K562 (cell line): ENCODE measurements at regions not wholly inside any gene's neighbourhood (a gene's known extent, or its start where the extent isn't known, plus 50 kb on each side); places are given as distances from the start of the nearest gene placed in this dataset.

Experiments
- ATAC-seq: fragments of 200-7000 bp; cut with Tn5 transposase; 3 replicates; pipeline ENCODE4 v1.9.1; 2020; ENCODE audit warnings: moderate library complexity
- BruUV-seq: library from RNA; stranded (reverse); fragments of 400-500 nt; replicated peaks from 2 replicates; lab custom pipeline; 2021; lab: Mats Ljungman, UMichigan
- CTCF ChIA-PET: fragments of 300-600 bp; formaldehyde crosslinking; extraction: SDS; loops from one replicate; lab custom pipeline; 2021; ENCODE audit warnings: low intra/inter-chr PET ratio; lab: Yijun Ruan, JAX
- POLR2A ChIA-PET: fragments of 300-600, 350-650 bp; sonication (Branson Sonifier 250); formaldehyde crosslinking; extraction: SDS; loops from one replicate; lab custom pipeline; 2021; ENCODE audit warnings: antibody characterized with exemption, inconsistent platforms; lab: Yijun Ruan, JAX
- DNase-seq, 4 experiments: peaks; one replicate each; pipeline versions ENCODE4 v3.0.0 to v3.0.0-alpha.2; 2011 to 2018; ENCODE audit warnings: low spot score in 3 of 4, mixed read lengths in 3 of 4; ENCODE audit errors: extremely low read depth in 1 of 4
- FAIRE-seq: peaks from 2 replicates; lab custom pipeline; 2011; peaks lifted over from hg19 to GRCh38; lab: Jason Lieb, UNC
- H2AFZ ChIP-seq: 2 replicates; pipeline ENCODE4 v1.6.0; 2011; ENCODE audit warnings: low read depth, low read length, control low read depth, inconsistent platforms
- H3K27ac ChIP-seq: fragments of 200-600 bp; 3 replicates; pipeline ENCODE4 v1.8.0; 2011; ENCODE audit warnings: low read depth, mild to moderate bottlenecking, control low read depth, inconsistent platforms, low read length, moderate library complexity, mixed read lengths; ENCODE audit errors: extremely low read depth
- H3K27me3 ChIP-seq, 2 experiments: fragments of 300-600 bp in 1 of 2; 2 replicates in 1 of 2; 3 replicates in 1 of 2; pipeline versions ENCODE4 v1.6.0 to v1.8.0; 2011; ENCODE audit warnings: inconsistent platforms in 2 of 2, low read length in 2 of 2, mild to moderate bottlenecking in 1 of 2, mixed read lengths in 1 of 2, moderate library complexity in 1 of 2; ENCODE audit not compliant: control insufficient read depth in 2 of 2, insufficient read depth in 2 of 2
- H3K36me3 ChIP-seq: fragments of 300-600 bp; 3 replicates; pipeline ENCODE4 v1.8.0; 2011; ENCODE audit warnings: mild to moderate bottlenecking, low read length, inconsistent platforms; ENCODE audit not compliant: control insufficient read depth, insufficient read depth
- H3K4me1 ChIP-seq, 2 experiments: fragments of 200-600 bp in 1 of 2; replicated peaks in 1 of 2; 2 replicates in 1 of 2; 3 replicates in 1 of 2; pipeline versions ENCODE4 v1.5.1 to v1.8.0; 2011; ENCODE audit warnings: inconsistent platforms in 2 of 2, low read length in 2 of 2, mild to moderate bottlenecking in 1 of 2, mixed read lengths in 1 of 2, moderate library complexity in 1 of 2; ENCODE audit not compliant: control insufficient read depth in 2 of 2, insufficient read depth in 2 of 2
- H3K4me2 ChIP-seq: 2 replicates; pipeline ENCODE4 v1.6.1; 2011; ENCODE audit warnings: low read length, control low read depth, inconsistent platforms, mixed read lengths; ENCODE audit not compliant: insufficient read depth
- H3K4me3 ChIP-seq: fragments of 200-600 bp; sonication (generic), shearing (Covaris generic); 2 replicates; pipeline ENCODE4 v1.5.1; 2016; ENCODE audit warnings: control low read depth, inconsistent platforms
- H3K79me2 ChIP-seq: fragments of 200-600 bp; 3 replicates; pipeline ENCODE4 v1.8.0; 2011; ENCODE audit warnings: low read length, inconsistent platforms; ENCODE audit not compliant: control insufficient read depth, insufficient read depth
- H3K9ac ChIP-seq, 2 experiments: 2 replicates each; pipeline versions ENCODE4 v1.6.0 to v1.6.1; 2011; ENCODE audit warnings: low read depth in 2 of 2, low read length in 2 of 2, control low read depth in 1 of 2, inconsistent platforms in 1 of 2, mild to moderate bottlenecking in 1 of 2, mixed read lengths in 1 of 2; ENCODE audit not compliant: insufficient read depth in 1 of 2
- H3K9me1 ChIP-seq: one replicate; pipeline ENCODE4 v1.6.0; 2011; ENCODE audit warnings: inconsistent platforms, mild to moderate bottlenecking, low read length, moderate library complexity; ENCODE audit not compliant: control insufficient read depth, insufficient read depth
- H3K9me3 ChIP-seq: replicated peaks from 2 replicates; pipeline ENCODE4 v1.5.1; 2011; ENCODE audit warnings: low read depth, low read length, inconsistent platforms; ENCODE audit not compliant: control insufficient read depth, insufficient read depth
- H4K20me1 ChIP-seq: replicated peaks from 2 replicates; pipeline ENCODE4 v1.6.1; 2011; ENCODE audit warnings: low read length, inconsistent platforms, mixed read lengths; ENCODE audit not compliant: control insufficient read depth, insufficient read depth
- FOXM1 ChIP-seq, 2 experiments: fragments of 450-650 bp in 1 of 2; sonication (generic) in 1 of 2; formaldehyde crosslinking in 1 of 2; IDR thresholded peaks; 2 replicates each; pipeline versions ENCODE4 v1.6.1 to v1.9.0; 2017 to 2022; ENCODE audit warnings: low read depth in 2 of 2, mild to moderate bottlenecking in 2 of 2, missing genetic modification reagents in 1 of 2, moderate library complexity in 1 of 2
- HDGF ChIP-seq: fragments of 450-650 bp; IDR thresholded peaks from 2 replicates; pipeline ENCODE4 v1.6.1; 2016
- IRF2 ChIP-seq: sonication (generic); formaldehyde crosslinking; IDR thresholded peaks from 2 replicates; pipeline ENCODE4 v1.8.1; 2022; ENCODE audit warnings: mild to moderate bottlenecking, missing genetic modification reagents
- KAT2B ChIP-seq: IDR thresholded peaks from one replicate; pipeline ENCODE4 v1.6.1; 2012; ENCODE audit warnings: low read depth, mild to moderate bottlenecking, control low read depth, inconsistent platforms, low read length, moderate library complexity
- NFRKB ChIP-seq: fragments of 450-650 bp; IDR thresholded peaks from 2 replicates; pipeline ENCODE4 v1.6.1; 2016; ENCODE audit warnings: low read depth
- RBM14 ChIP-seq: fragments of 200-400 bp; formaldehyde crosslinking; IDR thresholded peaks from 2 replicates; pipeline ENCODE4 v1.6.1; 2018; ENCODE audit warnings: low read depth, mild to moderate bottlenecking, low read length, moderate library complexity, borderline replicate concordance; ENCODE audit not compliant: insufficient read depth
- RFX5 ChIP-seq: IDR thresholded peaks from 2 replicates; pipeline ENCODE4 v1.6.1; 2011; ENCODE audit warnings: low read depth, mild to moderate bottlenecking, improper control_type of control experiment, low read length
- TEAD1 ChIP-seq, 2 experiments: fragments of 450-650 bp in 1 of 2; sonication (generic) in 1 of 2; formaldehyde crosslinking; IDR thresholded peaks; 2 replicates each; pipeline versions ENCODE4 v1.4.0 to v1.8.0; 2020 to 2022; ENCODE audit warnings: mild to moderate bottlenecking in 2 of 2, missing genetic modification reagents in 1 of 2
- ZNF347 ChIP-seq: fragments of 450-650 bp; formaldehyde crosslinking; IDR thresholded peaks from 2 replicates; pipeline ENCODE4 v1.4.0; 2020; ENCODE audit warnings: low read depth, mild to moderate bottlenecking, moderate library complexity
- WGBS: fragments of 100-300 bp; shearing (Covaris generic); methylation state at CpG from one replicate; pipeline ENCODE4 v1.1.6; 2016; ENCODE audit warnings: low coverage, mixed read lengths; ENCODE audit not compliant: insufficient coverage; ENCODE audit errors: missing lambda C conversion rate; 5-methylcytosine and 5-hydroxymethylcytosine counted together
- in situ Hi-C: fragments of 300-500 bp; cut with MboI; formaldehyde crosslinking; loops from 4 replicates; pipeline ENCODE4 v1.15.0; 2018; ENCODE audit warnings: inconsistent platforms, mixed read lengths
- intact Hi-C: fragments of 100-400 bp; cut with micrococcal nuclease; formaldehyde crosslinking; loops from 2 replicates; pipeline ENCODE4 v1.14.2; 2022
- TF ChIP-seq, protein P1 (sequence below): fragments of 450-650 bp; IDR thresholded peaks from 2 replicates; pipeline ENCODE4 v1.6.1; 2016; ENCODE audit warnings: antibody characterized with exemption
- TF ChIP-seq, protein P2 (sequence below): fragments of 450-650 bp; IDR thresholded peaks from 2 replicates; pipeline ENCODE4 v1.6.1; 2016; ENCODE audit warnings: low read depth
- TF ChIP-seq, protein P3 (sequence below): fragments of 450-650 bp; IDR thresholded peaks from 2 replicates; pipeline ENCODE4 v1.6.1; 2017; ENCODE audit warnings: mild to moderate bottlenecking, moderate library complexity

DNA sequence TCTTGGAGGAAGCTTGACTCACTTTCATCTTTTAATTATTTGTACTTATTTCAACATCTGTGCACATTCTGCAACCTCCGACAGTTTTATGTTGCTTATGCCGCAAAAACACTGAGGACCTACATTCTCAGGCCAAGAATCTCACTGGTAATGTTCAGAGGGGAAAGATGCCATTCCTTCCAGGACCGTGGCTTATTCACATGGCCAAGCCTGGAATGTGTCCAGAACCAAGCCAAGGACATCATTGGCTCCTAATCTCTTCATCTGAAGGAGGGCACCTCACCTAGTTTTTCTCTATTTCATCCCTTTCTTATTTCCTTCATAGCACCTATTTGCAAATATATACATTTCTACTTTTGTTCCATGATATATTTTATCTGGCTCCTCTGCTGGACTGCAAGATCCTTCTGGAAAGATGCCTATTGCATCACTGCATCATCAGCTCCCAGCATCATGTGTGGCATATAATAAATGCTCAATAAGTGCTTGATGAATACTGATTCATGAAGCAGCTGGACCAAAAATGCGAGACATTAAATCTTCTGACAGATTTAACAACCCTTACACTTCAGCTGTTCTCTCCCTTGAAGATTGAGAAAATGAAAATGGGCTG, 377.1 kb downstream of the TNS1 start:
- no peak overlapping the region for H3K4me3 ChIP-seq
- no peak overlapping the region for H3K4me2 ChIP-seq
- no peaks in the 10 kb centered on the region for H3K9me3 ChIP-seq
- no peaks in the 10 kb centered on the region for H3K9me1 ChIP-seq
- H3K4me1 ChIP-seq: no peaks in the 10 kb centered on the region
- H3K36me3 ChIP-seq: no peaks in the 10 kb centered on the region
- no peak overlapping the region for H2AFZ ChIP-seq
- H4K20me1 ChIP-seq: no peaks in the 10 kb centered on the region
- peaks cover 0 to 7% of the 10 kb centered on the region in 2 experiments; a peak in 2 of 5 replicates for H3K27me3 ChIP-seq
- H3K9ac ChIP-seq: no peak overlapping the region
- 0% methylated on average over 4 of the region's 4 CpGs for WGBS
- ChIA-PET CTCF (no interaction called here), POLR2A (interaction anchor here (0.6 to 1.2 kb wide), 2 partner anchors 19 to 25 kb away, joined by 3 read pairs; no protein-coding TSS in a partner anchor)
- DNase-seq (no peak), ATAC-seq (no peak), FAIRE-seq (no peak)
- intact Hi-C loops: no loop called here
- in situ Hi-C loops: no loop called here
- H3K79me2 ChIP-seq: no peaks in the 10 kb centered on the region
- H3K27ac ChIP-seq: no peak overlapping the region
- BruUV-seq: no TSS peak
- no peak for TF ChIP-seq TEAD1 (CRISPR knock-in tag; IDR thresholded peaks at IDR 0.05)
- TF ChIP-seq, protein P1, sequence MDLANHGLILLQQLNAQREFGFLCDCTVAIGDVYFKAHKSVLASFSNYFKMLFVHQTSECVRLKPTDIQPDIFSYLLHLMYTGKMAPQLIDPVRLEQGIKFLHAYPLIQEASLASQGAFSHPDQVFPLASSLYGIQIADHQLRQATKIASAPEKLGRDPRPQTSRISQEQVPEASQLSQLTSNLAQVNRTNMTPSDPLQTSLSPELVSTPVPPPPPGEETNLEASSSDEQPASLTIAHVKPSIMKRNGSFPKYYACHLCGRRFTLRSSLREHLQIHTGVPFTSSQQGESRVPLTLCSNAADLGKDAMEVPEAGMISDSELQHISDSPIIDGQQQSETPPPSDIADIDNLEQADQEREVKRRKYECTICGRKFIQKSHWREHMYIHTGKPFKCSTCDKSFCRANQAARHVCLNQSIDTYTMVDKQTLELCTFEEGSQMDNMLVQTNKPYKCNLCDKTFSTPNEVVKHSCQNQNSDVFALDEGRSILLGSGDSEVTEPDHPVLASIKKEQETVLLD: no peak
- no peak for TF ChIP-seq IRF2 (CRISPR knock-in tag)
- TF ChIP-seq RFX5: no peak
- TF ChIP-seq, protein P2, sequence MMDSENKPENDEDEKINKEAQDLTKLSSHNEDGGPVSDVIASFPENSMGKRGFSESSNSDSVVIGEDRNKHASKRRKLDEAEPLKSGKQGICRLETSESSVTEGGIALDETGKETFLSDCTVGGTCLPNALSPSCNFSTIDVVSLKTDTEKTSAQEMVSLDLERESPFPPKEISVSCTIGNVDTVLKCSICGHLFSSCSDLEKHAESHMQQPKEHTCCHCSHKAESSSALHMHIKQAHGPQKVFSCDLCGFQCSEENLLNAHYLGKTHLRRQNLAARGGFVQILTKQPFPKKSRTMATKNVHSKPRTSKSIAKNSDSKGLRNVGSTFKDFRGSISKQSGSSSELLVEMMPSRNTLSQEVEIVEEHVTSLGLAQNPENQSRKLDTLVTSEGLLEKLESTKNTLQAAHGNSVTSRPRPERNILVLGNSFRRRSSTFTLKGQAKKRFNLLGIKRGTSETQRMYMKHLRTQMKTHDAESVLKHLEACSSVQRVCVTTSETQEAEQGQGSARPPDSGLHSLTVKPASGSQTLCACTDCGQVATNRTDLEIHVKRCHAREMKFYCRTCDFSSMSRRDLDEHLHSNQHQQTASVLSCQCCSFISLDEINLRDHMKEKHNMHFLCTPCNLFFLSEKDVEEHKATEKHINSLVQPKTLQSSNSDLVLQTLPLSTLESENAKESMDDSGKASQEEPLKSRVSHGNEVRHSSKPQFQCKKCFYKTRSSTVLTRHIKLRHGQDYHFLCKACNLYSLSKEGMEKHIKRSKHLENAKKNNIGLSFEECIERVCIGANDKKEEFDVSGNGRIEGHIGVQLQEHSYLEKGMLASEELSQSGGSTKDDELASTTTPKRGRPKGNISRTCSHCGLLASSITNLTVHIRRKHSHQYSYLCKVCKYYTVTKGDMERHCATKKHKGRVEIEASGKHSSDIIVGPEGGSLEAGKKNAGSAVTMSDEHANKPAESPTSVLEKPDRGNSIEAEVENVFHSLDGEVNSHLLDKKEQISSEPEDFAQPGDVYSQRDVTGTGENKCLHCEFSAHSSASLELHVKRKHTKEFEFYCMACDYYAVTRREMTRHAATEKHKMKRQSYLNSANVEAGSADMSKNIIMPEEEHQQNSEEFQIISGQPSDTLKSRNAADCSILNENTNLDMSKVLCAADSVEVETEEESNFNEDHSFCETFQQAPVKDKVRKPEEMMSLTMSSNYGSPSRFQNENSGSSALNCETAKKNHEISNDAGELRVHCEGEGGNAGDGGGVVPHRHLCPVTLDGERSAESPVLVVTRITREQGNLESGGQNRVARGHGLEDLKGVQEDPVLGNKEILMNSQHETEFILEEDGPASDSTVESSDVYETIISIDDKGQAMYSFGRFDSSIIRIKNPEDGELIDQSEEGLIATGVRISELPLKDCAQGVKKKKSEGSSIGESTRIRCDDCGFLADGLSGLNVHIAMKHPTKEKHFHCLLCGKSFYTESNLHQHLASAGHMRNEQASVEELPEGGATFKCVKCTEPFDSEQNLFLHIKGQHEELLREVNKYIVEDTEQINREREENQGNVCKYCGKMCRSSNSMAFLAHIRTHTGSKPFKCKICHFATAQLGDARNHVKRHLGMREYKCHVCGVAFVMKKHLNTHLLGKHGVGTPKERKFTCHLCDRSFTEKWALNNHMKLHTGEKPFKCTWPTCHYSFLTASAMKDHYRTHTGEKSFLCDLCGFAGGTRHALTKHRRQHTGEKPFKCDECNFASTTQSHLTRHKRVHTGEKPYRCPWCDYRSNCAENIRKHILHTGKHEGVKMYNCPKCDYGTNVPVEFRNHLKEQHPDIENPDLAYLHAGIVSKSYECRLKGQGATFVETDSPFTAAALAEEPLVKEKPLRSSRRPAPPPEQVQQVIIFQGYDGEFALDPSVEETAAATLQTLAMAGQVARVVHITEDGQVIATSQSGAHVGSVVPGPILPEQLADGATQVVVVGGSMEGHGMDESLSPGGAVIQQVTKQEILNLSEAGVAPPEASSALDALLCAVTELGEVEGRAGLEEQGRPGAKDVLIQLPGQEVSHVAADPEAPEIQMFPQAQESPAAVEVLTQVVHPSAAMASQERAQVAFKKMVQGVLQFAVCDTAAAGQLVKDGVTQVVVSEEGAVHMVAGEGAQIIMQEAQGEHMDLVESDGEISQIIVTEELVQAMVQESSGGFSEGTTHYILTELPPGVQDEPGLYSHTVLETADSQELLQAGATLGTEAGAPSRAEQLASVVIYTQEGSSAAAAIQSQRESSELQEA: no peak
- TF ChIP-seq RBM14: no peak
- TF ChIP-seq NFRKB: no peak
- TF ChIP-seq, protein P3, sequence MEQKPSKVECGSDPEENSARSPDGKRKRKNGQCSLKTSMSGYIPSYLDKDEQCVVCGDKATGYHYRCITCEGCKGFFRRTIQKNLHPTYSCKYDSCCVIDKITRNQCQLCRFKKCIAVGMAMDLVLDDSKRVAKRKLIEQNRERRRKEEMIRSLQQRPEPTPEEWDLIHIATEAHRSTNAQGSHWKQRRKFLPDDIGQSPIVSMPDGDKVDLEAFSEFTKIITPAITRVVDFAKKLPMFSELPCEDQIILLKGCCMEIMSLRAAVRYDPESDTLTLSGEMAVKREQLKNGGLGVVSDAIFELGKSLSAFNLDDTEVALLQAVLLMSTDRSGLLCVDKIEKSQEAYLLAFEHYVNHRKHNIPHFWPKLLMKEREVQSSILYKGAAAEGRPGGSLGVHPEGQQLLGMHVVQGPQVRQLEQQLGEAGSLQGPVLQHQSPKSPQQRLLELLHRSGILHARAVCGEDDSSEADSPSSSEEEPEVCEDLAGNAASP: no peak
- TF ChIP-seq ZNF347: no peak
- no peak for TF ChIP-seq FOXM1 (IDR thresholded peaks at IDR 0.05; ENCODE audit: low read depth)
- no peak for TF ChIP-seq FOXM1 (CRISPR knock-in tag; IDR thresholded peaks at IDR 0.05; ENCODE audit: low read depth)
- no peak for TF ChIP-seq HDGF
- no peak for TF ChIP-seq KAT2B
